Upper lobe of left lung (tissue), 6 donors: ENCODE measurements at regions not wholly inside any gene's neighbourhood (a gene's known extent, or its start where the extent isn't known, plus 50 kb on each side); places are given as distances from the start of the nearest gene placed in this dataset.
A peak's percentile ranks its signal among the peaks of the same experiment; 100 is the strongest.

Experiments
- ATAC-seq, 2 donors: fragments of 200-7000 bp; cut with Tn5 transposase; one replicate each; pipeline ENCODE4 v1.9.1; 2022; ENCODE audit warnings: mild to moderate bottlenecking in 2 of 2, moderate library complexity in 2 of 2; ENCODE audit not compliant: low FRiP score in 2 of 2
- DNase-seq, 2 donors: peaks; one replicate each; pipeline ENCODE4 v3.0.0-alpha.2; 2019 to 2020
- H3K27ac ChIP-seq, 4 donors: fragments of 200-600 bp; sonication (generic); one replicate each; pipeline ENCODE4 v1.5.1; 2016 to 2019
- H3K27me3 ChIP-seq, 4 donors: fragments of 200-600 bp; sonication (generic); one replicate each; pipeline ENCODE4 v1.5.1; 2017 to 2019
- H3K36me3 ChIP-seq, 4 donors: fragments of 200-600 bp; sonication (generic); one replicate each; pipeline ENCODE4 v1.5.1; 2016 to 2019
- H3K4me1 ChIP-seq, 4 donors: fragments of 200-600 bp; sonication (generic); one replicate each; pipeline ENCODE4 v1.5.1; 2018 to 2019
- H3K4me3 ChIP-seq, 4 donors: fragments of 200-600 bp; sonication (generic); one replicate each; pipeline ENCODE4 v1.5.1; 2017 to 2019; ENCODE audit warnings: mild to moderate bottlenecking in 2 of 4, moderate library complexity in 1 of 4
- H3K9me3 ChIP-seq, 4 donors: fragments of 200-600 bp; sonication (generic); one replicate each; pipeline ENCODE4 v1.5.1; 2018 to 2019
- CTCF ChIP-seq, 6 experiments: fragments of 450-650 bp in 4 of 6; fragments of 200-600 bp in 2 of 6; sonication (generic) in 2 of 6; IDR thresholded peaks; one replicate each; pipeline ENCODE4 v1.5.1; 2016 to 2019; ENCODE audit warnings: antibody characterized with exemption in 6 of 6
- EP300 ChIP-seq, 4 donors: sonication (generic); formaldehyde crosslinking; IDR thresholded peaks; one replicate each; pipeline ENCODE4 v1.5.1; 2017; ENCODE audit warnings: antibody characterized with exemption in 4 of 4, control low read depth in 2 of 4
- POLR2A ChIP-seq, 4 donors: fragments of 450-650 bp; IDR thresholded peaks; one replicate each; pipeline ENCODE4 v1.5.1; 2016 to 2017; ENCODE audit warnings: antibody characterized with exemption in 4 of 4, mild to moderate bottlenecking in 2 of 4
- POLR2AphosphoS5 ChIP-seq, 2 donors: sonication (generic); formaldehyde crosslinking; IDR thresholded peaks; one replicate each; pipeline ENCODE4 v1.5.1; 2017; ENCODE audit warnings: antibody characterized with exemption in 2 of 2
- WGBS, 2 donors: methylation state at CpG; one replicate each; pipeline ENCODE4 v1.1.5; 2017 to 2018; 5-methylcytosine and 5-hydroxymethylcytosine counted together
- donor health status: DM: no; HTN: no; CAD: no; lungs with moderate emphysema.
- donor health status: DM: no; HTN: yes; CAD: no; lungs with severe emphysema.

- ATAC-seq: no peak
- H3K27me3 ChIP-seq: peaks cover 0 to 12% (median 5%) of the 10 kb centered on the region in 4 donors
Measured at GRCh38 chr17:79399610-79400144, 211.2 kb downstream of the RBFOX3 start.

GRCh38 chr17:79398441-79398840 lies 212.4 kb downstream of the RBFOX3 start:
- Histone ChIP-seq H3K4me1 (peaks cover 0 to 10% (median 4%) of the 10 kb centered on the region in 4 donors), H3K27ac (no peak overlapping the region), H3K36me3 (no peaks in the 10 kb centered on the region), H3K9me3 (no peaks in the 10 kb centered on the region), H3K4me3 (no peak overlapping the region), H3K27me3 (peaks cover 0 to 12% (median 5%) of the 10 kb centered on the region in 4 donors)
- DNase-seq: peak in 1 of 2 donors; percentile 60
- TF ChIP-seq POLR2AphosphoS5 (IDR thresholded peaks at IDR 0.05) (no peak), CTCF (IDR thresholded peaks at IDR 0.05) (no peak), POLR2A (IDR thresholded peaks at IDR 0.05) (no peak), EP300 (IDR thresholded peaks at IDR 0.05) (no peak)
- ATAC-seq: no peak
- WGBS, 2 donors: 78 to 90% methylated on average over 9 to 20 of the region's 20 CpGs

More at GRCh38 chr17:79399610-79400144, 211.2 kb downstream of the RBFOX3 start:
- Histone ChIP-seq H3K36me3 (no peaks in the 10 kb centered on the region), H3K27ac (no peak overlapping the region), H3K4me3 (no peak overlapping the region), H3K9me3 (no peaks in the 10 kb centered on the region), H3K4me1 (peaks cover 0 to 10% (median 4%) of the 10 kb centered on the region in 4 donors)
- TF ChIP-seq CTCF (IDR thresholded peaks at IDR 0.05): no peak
- no peak for TF ChIP-seq POLR2AphosphoS5 (IDR thresholded peaks at IDR 0.05)
- TF ChIP-seq EP300 (IDR thresholded peaks at IDR 0.05): no peak
- TF ChIP-seq POLR2A (IDR thresholded peaks at IDR 0.05): no peak
- 42 to 69% methylated on average over 15 of the region's 15 CpGs for WGBS, 2 donors
- DNase-seq: peak in 1 of 2 donors; percentile 39

- WGBS, 2 donors: 33 to 74% methylated on average over 2 to 13 of the region's 13 CpGs
- Histone ChIP-seq H3K36me3 (no peaks in the 10 kb centered on the region), H3K9me3 (no peaks in the 10 kb centered on the region), H3K27me3 (peaks cover 0 to 10% (median 5%) of the 10 kb centered on the region in 4 donors), H3K27ac (no peak overlapping the region), H3K4me1 (peaks cover 0 to 14% (median 4%) of the 10 kb centered on the region in 4 donors), H3K4me3 (no peak overlapping the region)
- no peak for ATAC-seq
- TF ChIP-seq EP300 (IDR thresholded peaks at IDR 0.05) (no peak), POLR2AphosphoS5 (IDR thresholded peaks at IDR 0.05) (no peak), POLR2A (IDR thresholded peaks at IDR 0.05) (no peak), CTCF (IDR thresholded peaks at IDR 0.05) (no peak)
- peak in 1 of 2 donors; percentile 57 for DNase-seq
Measured at GRCh38 chr17:79396696-79397095, 214.2 kb downstream of the RBFOX3 start.

GRCh38 chr17:79395545-79395944 lies 215.3 kb downstream of the RBFOX3 start:
- no peak for ATAC-seq
- WGBS, 2 donors: 73 to 77% methylated on average over 3 to 13 of the region's 13 CpGs
- H3K9me3 ChIP-seq: no peaks in the 10 kb centered on the region
- H3K36me3 ChIP-seq: no peaks in the 10 kb centered on the region
- H3K27me3 ChIP-seq: peaks cover 0 to 7% (median 2%) of the 10 kb centered on the region in 4 donors
- no peak overlapping the region for H3K4me3 ChIP-seq
- TF ChIP-seq CTCF (IDR thresholded peaks at IDR 0.05) (no peak), POLR2AphosphoS5 (IDR thresholded peaks at IDR 0.05) (no peak), POLR2A (IDR thresholded peaks at IDR 0.05) (no peak), EP300 (IDR thresholded peaks at IDR 0.05) (no peak)
- H3K4me1 ChIP-seq: peaks cover 0 to 7% (median 0%) of the 10 kb centered on the region in 4 donors
- no peak overlapping the region for H3K27ac ChIP-seq
- peak in 1 of 2 donors; percentile 50 for DNase-seq

GRCh38 chr17:79395066-79395465 lies 215.8 kb downstream of the RBFOX3 start:
- TF ChIP-seq POLR2AphosphoS5 (IDR thresholded peaks at IDR 0.05): no peak
- TF ChIP-seq POLR2A (IDR thresholded peaks at IDR 0.05): no peak
- TF ChIP-seq EP300 (IDR thresholded peaks at IDR 0.05): no peak
- no peak for TF ChIP-seq CTCF (IDR thresholded peaks at IDR 0.05)
- Histone ChIP-seq H3K4me3 (no peak overlapping the region), H3K36me3 (no peaks in the 10 kb centered on the region), H3K9me3 (no peaks in the 10 kb centered on the region), H3K27ac (no peak overlapping the region), H3K27me3 (peaks cover 0 to 3% (median under 1%) of the 10 kb centered on the region in 4 donors), H3K4me1 (peaks cover 0 to 7% (median 0%) of the 10 kb centered on the region in 4 donors)
- no peak for ATAC-seq
- no peak for DNase-seq
- 63% methylated on average over 9 of the region's 10 CpGs; no CpG with 5 or more reads in 1 of the 2 donors for WGBS, 2 donors
